CD14-positive monocyte (primary cell): ENCODE measurements at regions not wholly inside any gene's neighbourhood (a gene's known extent, or its start where the extent isn't known, plus 50 kb on each side); places are given as distances from the start of the nearest gene placed in this dataset.

Experiments used
- DNase-seq, 3 donors: peaks; one replicate each; pipeline ENCODE4 v3.0.0-alpha.2; 2011 to 2022
- H2AFZ ChIP-seq: 2 replicates; pipeline ENCODE4 v1.6.0; 2012; ENCODE audit warnings: mild to moderate bottlenecking, low read depth, low read length, inconsistent platforms; ENCODE audit not compliant: insufficient read depth, poor library complexity, severe bottlenecking
- H3K27ac ChIP-seq, 2 donors: 1 replicate in 1 of 2; 2 replicates in 1 of 2; pipeline ENCODE4 v1.5.1; 2012 to 2013; ENCODE audit warnings: low read length in 2 of 2, control low read depth in 1 of 2, inconsistent platforms in 1 of 2, low read depth in 1 of 2, mild to moderate bottlenecking in 1 of 2
- H3K27me3 ChIP-seq, 2 donors: one replicate each; pipeline versions ENCODE4 v1.6.0 to v1.6.1; 2011 to 2013; ENCODE audit warnings: low read length in 2 of 2; ENCODE audit not compliant: control insufficient read depth in 2 of 2, insufficient read depth in 2 of 2
- H3K36me3 ChIP-seq, 2 donors: replicated peaks in 1 of 2; 1 replicate in 1 of 2; 2 replicates in 1 of 2; pipeline versions ENCODE4 v1.5.1 to v1.6.1; 2012 to 2013; ENCODE audit warnings: low read length in 2 of 2, control low read depth in 1 of 2, inconsistent platforms in 1 of 2, mild to moderate bottlenecking in 1 of 2; ENCODE audit not compliant: insufficient read depth in 2 of 2, control insufficient read depth in 1 of 2
- H3K4me1 ChIP-seq, 2 donors: 1 replicate in 1 of 2; 2 replicates in 1 of 2; pipeline versions ENCODE4 v1.5.1 to v1.6.1; 2012 to 2013; ENCODE audit warnings: low read length in 2 of 2, control low read depth in 1 of 2, inconsistent platforms in 1 of 2, mild to moderate bottlenecking in 1 of 2, moderate library complexity in 1 of 2; ENCODE audit not compliant: insufficient read depth in 2 of 2, control insufficient read depth in 1 of 2
- H3K4me2 ChIP-seq: replicated peaks from 2 replicates; pipeline ENCODE3; 2012; ENCODE audit warnings: low read length, moderate library complexity, mild to moderate bottlenecking; ENCODE audit not compliant: poor library complexity, severe bottlenecking; ENCODE audit errors: extremely low read depth
- H3K4me3 ChIP-seq, 3 experiments: fragments of 200-600 bp in 1 of 3; sonication (generic) in 1 of 3; replicated peaks in 1 of 3; 1 replicate in 2 of 3; 2 replicates in 1 of 3; pipeline ENCODE4 v1.5.1; 2011 to 2013; ENCODE audit warnings: low read length in 3 of 3, mild to moderate bottlenecking in 3 of 3, control low read depth in 2 of 3, low read depth in 2 of 3, inconsistent platforms in 1 of 3, moderate library complexity in 1 of 3
- H3K79me2 ChIP-seq: 2 replicates; pipeline ENCODE4 v1.6.0; 2012; ENCODE audit warnings: mild to moderate bottlenecking, control low read depth, inconsistent platforms, low read length, moderate library complexity; ENCODE audit not compliant: insufficient read depth
- H3K9ac ChIP-seq: 2 replicates; pipeline ENCODE4 v1.6.0; 2017; ENCODE audit warnings: low read length, mild to moderate bottlenecking; ENCODE audit not compliant: insufficient read depth, poor library complexity, severe bottlenecking
- H3K9me3 ChIP-seq, 2 donors: replicated peaks in 1 of 2; 1 replicate in 1 of 2; 2 replicates in 1 of 2; pipeline versions ENCODE4 v1.5.1 to v1.6.1; 2012 to 2013; ENCODE audit warnings: low read length in 2 of 2, control low read depth in 1 of 2; ENCODE audit not compliant: control insufficient read depth in 1 of 2, insufficient read depth in 1 of 2
- H4K20me1 ChIP-seq: 2 replicates; pipeline ENCODE4 v1.6.0; 2012; ENCODE audit warnings: mild to moderate bottlenecking, low read length, control low read depth, moderate library complexity; ENCODE audit not compliant: insufficient read depth
- H3K27ac Mint-ChIP-seq, 7 donors: one replicate each; pipeline ENCODE4 v1.8.0; 2020; ENCODE audit warnings: mild to moderate bottlenecking in 7 of 7, mixed read lengths in 7 of 7, moderate library complexity in 6 of 7, inconsistent platforms in 2 of 7
- H3K27me3 Mint-ChIP-seq, 3 donors: one replicate each; pipeline ENCODE4 v1.8.0; 2021 to 2022; ENCODE audit warnings: low read depth in 3 of 3, mild to moderate bottlenecking in 3 of 3, mixed read lengths in 3 of 3, moderate library complexity in 3 of 3, inconsistent platforms in 1 of 3
- H3K36me3 Mint-ChIP-seq, 2 donors: one replicate each; pipeline ENCODE4 v1.8.0; 2020; ENCODE audit warnings: mixed read lengths in 2 of 2, inconsistent platforms in 1 of 2, mild to moderate bottlenecking in 1 of 2
- H3K4me1 Mint-ChIP-seq: one replicate; pipeline ENCODE4 v1.8.0; 2020; ENCODE audit warnings: mild to moderate bottlenecking, mixed read lengths
- H3K4me3 Mint-ChIP-seq, 2 donors: one replicate each; pipeline ENCODE4 v1.8.0; 2020; ENCODE audit warnings: mild to moderate bottlenecking in 2 of 2, mixed read lengths in 2 of 2, moderate library complexity in 1 of 2
- H3K9me3 Mint-ChIP-seq, 7 donors: one replicate each; pipeline ENCODE4 v1.8.0; 2020 to 2022; ENCODE audit warnings: mixed read lengths in 7 of 7, mild to moderate bottlenecking in 6 of 7, moderate library complexity in 6 of 7, inconsistent platforms in 2 of 7
- WGBS: methylation state at CpG from one replicate; pipeline ENCODE4 v1.1.5; 2013; ENCODE audit warnings: missing lambda C conversion rate; ENCODE audit not compliant: insufficient coverage; 5-methylcytosine and 5-hydroxymethylcytosine counted together
- intact Hi-C, 2 donors: fragments of 100-400 bp; cut with micrococcal nuclease; formaldehyde crosslinking; loops; one replicate each; pipeline versions ENCODE4 v1.15.0 to v1.15.1; 2023
- TF ChIP-seq, protein P1 (sequence below): fragments of 200-600 bp; IDR thresholded peaks from one replicate; pipeline ENCODE4 v1.8.0; 2022; ENCODE audit warnings: antibody characterized with exemption, mild to moderate bottlenecking

DNA sequence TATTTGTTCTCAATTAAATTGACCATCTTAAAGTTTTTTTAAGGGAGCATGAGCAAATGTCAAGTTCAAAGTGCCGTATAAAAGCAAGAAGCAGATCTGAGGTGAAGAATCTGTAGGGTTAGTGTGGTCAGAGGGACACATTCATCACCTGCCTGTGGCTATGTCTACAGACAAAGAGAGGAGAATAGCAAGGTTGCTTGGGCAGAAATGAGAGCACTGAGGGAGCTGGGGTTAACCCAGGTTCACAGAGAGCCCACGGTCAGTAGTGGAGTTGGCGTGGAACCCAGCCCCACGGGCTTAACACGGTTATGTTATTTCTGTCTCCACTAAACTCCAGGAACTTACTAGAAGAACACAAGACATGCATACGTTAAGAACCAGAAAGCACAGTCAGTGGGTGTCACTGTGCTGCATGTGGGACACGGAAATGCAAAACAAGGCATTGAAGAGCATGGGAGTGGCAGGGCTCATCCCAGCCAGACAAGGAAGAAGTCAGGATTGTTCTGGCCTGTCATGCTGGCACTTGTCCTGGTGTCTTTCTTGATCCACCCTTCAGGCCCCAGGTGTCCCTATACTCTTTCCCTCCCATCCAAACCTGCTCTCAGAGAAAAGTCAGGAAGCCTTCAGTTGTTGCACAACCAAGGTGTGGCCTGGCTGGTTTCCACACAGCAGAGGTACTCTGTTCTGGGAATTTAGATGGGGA lies 95.5 kb upstream of the IVNS1ABP start:
- Histone ChIP-seq H2AFZ (peak overlapping the region; percentile 4), H3K4me2 (no peak overlapping the region), H3K4me3 (no peak overlapping the region), H4K20me1 (no peaks in the 10 kb centered on the region), H3K79me2 (no peaks in the 10 kb centered on the region), H3K27me3 (no peaks in the 10 kb centered on the region), H3K9ac (no peak overlapping the region), H3K4me1 (peaks cover 30 to 32% of the 10 kb centered on the region in 2 donors), H3K27ac (no peak overlapping the region), H3K9me3 (peaks cover 0 to under 1% of the 10 kb centered on the region in 2 donors), H3K36me3 (no peaks in the 10 kb centered on the region)
- H3K4me1 Mint-ChIP-seq, result peaks cover 38% of the 10 kb centered on the region
- no peak for DNase-seq
- intact Hi-C loops, result no loop called here
- H3K27me3 Mint-ChIP-seq, result peaks cover 0 to 3% (median 0%) of the 10 kb centered on the region in 3 donors
- no peaks in the 10 kb centered on the region for H3K36me3 Mint-ChIP-seq
- 89% methylated on average over 7 of the region's 7 CpGs for WGBS
- no peak overlapping the region for H3K4me3 Mint-ChIP-seq
- peaks cover 0 to 3% (median under 1%) of the 10 kb centered on the region in 7 donors for H3K9me3 Mint-ChIP-seq
- TF ChIP-seq, protein P1, sequence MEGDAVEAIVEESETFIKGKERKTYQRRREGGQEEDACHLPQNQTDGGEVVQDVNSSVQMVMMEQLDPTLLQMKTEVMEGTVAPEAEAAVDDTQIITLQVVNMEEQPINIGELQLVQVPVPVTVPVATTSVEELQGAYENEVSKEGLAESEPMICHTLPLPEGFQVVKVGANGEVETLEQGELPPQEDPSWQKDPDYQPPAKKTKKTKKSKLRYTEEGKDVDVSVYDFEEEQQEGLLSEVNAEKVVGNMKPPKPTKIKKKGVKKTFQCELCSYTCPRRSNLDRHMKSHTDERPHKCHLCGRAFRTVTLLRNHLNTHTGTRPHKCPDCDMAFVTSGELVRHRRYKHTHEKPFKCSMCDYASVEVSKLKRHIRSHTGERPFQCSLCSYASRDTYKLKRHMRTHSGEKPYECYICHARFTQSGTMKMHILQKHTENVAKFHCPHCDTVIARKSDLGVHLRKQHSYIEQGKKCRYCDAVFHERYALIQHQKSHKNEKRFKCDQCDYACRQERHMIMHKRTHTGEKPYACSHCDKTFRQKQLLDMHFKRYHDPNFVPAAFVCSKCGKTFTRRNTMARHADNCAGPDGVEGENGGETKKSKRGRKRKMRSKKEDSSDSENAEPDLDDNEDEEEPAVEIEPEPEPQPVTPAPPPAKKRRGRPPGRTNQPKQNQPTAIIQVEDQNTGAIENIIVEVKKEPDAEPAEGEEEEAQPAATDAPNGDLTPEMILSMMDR, result no peak
- H3K27ac Mint-ChIP-seq, result no peak overlapping the region

- Histone ChIP-seq H3K4me2 (no peak overlapping the region), H2AFZ (no peak overlapping the region)
Observed at GRCh38 chr1:185409763-185410528, 92.9 kb upstream of the IVNS1ABP start.

More at GRCh38 chr1:185409763-185410528, 92.9 kb upstream of the IVNS1ABP start:
- Histone ChIP-seq H3K27me3 (no peaks in the 10 kb centered on the region), H3K9me3 (peaks cover 0 to 4% of the 10 kb centered on the region in 2 donors), H3K36me3 (no peaks in the 10 kb centered on the region), H3K4me1 (peaks cover 30 to 41% of the 10 kb centered on the region in 2 donors), H3K4me3 (no peak overlapping the region), H4K20me1 (no peaks in the 10 kb centered on the region), H3K79me2 (no peaks in the 10 kb centered on the region), H3K27ac (peak overlapping the region in 1 of 2 donors; percentile 58), H3K9ac (no peak overlapping the region)
- Mint-ChIP-seq H3K36me3 (no peaks in the 10 kb centered on the region), H3K4me3 (no peak overlapping the region), H3K27me3 (peaks cover 0 to 3% (median 0%) of the 10 kb centered on the region in 3 donors), H3K4me1 (peaks cover 43% of the 10 kb centered on the region), H3K27ac (peak overlapping the region; percentile 2 to 79 (median 25)), H3K9me3 (peaks cover 0 to 6% (median 3%) of the 10 kb centered on the region in 7 donors)
- peak; percentile 4 to 27 (median 18) for DNase-seq
- TF ChIP-seq, protein P1, result no peak
- WGBS, result 83% methylated on average over 1 of the region's 1 CpG
- intact Hi-C loops, result no loop called here
